ENCODE measurements at regions not wholly inside any gene's neighbourhood (a gene's known extent, or its start where the extent isn't known, plus 50 kb on each side); places are given as distances from the start of the nearest gene placed in this dataset.
"Not testable (repeated sequence)": the region's sequence is repeated elsewhere in the genome, so short reads cannot be mapped to it uniquely, and the experiment has no call there.

DNA sequence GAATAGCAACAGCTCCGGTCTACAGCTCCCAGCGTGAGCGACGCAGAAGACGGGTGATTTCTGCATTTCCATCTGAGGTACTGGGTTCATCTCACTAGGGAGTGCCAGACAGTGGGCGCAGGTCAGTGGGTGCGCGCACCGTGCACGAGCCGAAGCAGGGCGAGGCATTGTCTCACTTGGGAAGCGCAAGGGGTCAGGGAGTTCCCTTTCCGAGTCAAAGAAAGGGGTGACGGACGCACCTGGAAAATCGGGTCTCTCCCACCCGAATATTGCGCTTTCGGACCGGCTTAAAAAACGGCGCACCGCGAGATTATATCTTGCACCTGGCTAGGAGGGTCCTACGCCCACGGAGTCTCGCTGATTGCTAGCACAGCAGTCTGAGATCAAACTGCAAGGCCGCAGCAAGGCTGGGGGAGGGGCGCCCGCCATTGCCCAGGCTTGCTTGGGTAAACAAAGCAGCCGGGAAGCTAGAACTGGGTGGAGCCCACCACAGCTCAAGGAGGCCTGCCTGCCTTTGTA lies 442.3 kb upstream of the NFIA start:
- not testable (repeated sequence) for H3K9me3 ChIP-seq (ENCODE audit: control insufficient read depth in 2 of 2, insufficient read depth in 1 of 2, low read depth in 1 of 2, low read length in 1 of 2); H3K27ac ChIP-seq (ENCODE audit: low read depth in 1 of 3, low read length in 2 of 3); DNase-seq; H3K27me3 ChIP-seq (ENCODE audit: control insufficient read depth in 3 of 3, insufficient read depth in 3 of 3, low read length in 3 of 3); H3K36me3 ChIP-seq (ENCODE audit: control insufficient read depth in 3 of 3, insufficient read depth in 2 of 3, low read depth in 1 of 3, low read length in 3 of 3); H3K4me1 ChIP-seq (ENCODE audit: control insufficient read depth in 3 of 3, insufficient read depth in 2 of 3, low read depth in 1 of 3, low read length in 2 of 3); H3K4me3 ChIP-seq (ENCODE audit: low read depth in 1 of 3, low read length in 3 of 3); FAIRE-seq
- 73 to 89% (median 82%) methylated on average over 24 to 31 of the region's 32 CpGs for WGBS, 3 donors

DNA sequence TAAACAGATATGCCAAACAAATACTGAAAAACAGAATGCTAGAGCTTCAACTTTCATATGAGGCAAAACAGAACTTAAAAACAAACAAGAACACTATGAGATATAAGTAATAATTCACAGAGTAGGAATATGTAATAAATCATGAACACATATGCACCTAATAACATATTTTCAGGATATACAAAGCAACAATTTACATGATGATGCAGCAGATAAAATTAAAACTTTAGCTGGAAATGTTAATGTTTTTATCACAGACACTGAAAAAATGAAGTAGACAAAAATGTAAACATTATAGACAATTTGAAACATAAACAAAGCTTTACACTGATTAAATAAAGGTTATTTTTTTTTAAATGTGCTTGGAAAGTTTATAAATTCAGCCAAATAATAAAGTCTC lies 443.1 kb upstream of the NFIA start:
- Histone ChIP-seq H3K27ac (ENCODE audit: low read depth in 1 of 3, low read length in 2 of 3) (no peak overlapping the region), H3K27me3 (ENCODE audit: control insufficient read depth in 3 of 3, insufficient read depth in 3 of 3, low read length in 3 of 3) (no peaks in the 10 kb centered on the region), H3K36me3 (ENCODE audit: control insufficient read depth in 3 of 3, insufficient read depth in 2 of 3, low read depth in 1 of 3, low read length in 3 of 3) (no peaks in the 10 kb centered on the region), H3K9me3 (ENCODE audit: control insufficient read depth in 2 of 2, insufficient read depth in 1 of 2, low read depth in 1 of 2, low read length in 1 of 2) (no peaks in the 10 kb centered on the region), H3K4me3 (ENCODE audit: low read depth in 1 of 3, low read length in 3 of 3) (no peak overlapping the region), H3K4me1 (ENCODE audit: control insufficient read depth in 3 of 3, insufficient read depth in 2 of 3, low read depth in 1 of 3, low read length in 2 of 3) (no peaks in the 10 kb centered on the region)
- DNase-seq (no peak), FAIRE-seq (no peak)

DNA sequence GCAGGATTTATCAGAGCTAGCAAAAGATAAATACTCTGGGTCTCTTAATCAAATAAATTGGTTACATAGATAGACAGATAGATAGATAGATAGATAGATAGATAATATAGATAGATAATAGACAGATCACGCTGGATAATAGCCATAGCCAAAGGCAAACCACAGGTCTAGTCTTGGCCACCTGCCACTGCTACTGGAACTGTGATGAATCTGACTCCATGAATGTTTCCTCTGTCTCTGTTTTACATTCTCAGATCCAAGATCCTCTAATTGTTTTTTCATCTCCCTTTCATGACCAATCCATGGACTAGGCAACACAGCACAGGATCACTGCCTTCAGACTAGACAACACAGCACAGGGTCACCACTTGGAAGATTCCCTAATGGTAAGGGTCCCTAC lies 444.7 kb upstream of the NFIA start:
- no peak overlapping the region for H3K4me3 ChIP-seq (ENCODE audit: low read depth in 1 of 3, low read length in 3 of 3)
- DNase-seq (no peak), FAIRE-seq (no peak)
- no peaks in the 10 kb centered on the region for H3K4me1 ChIP-seq (ENCODE audit: control insufficient read depth in 3 of 3, insufficient read depth in 2 of 3, low read depth in 1 of 3, low read length in 2 of 3)
- no peaks in the 10 kb centered on the region for H3K36me3 ChIP-seq (ENCODE audit: control insufficient read depth in 3 of 3, insufficient read depth in 2 of 3, low read depth in 1 of 3, low read length in 3 of 3)
- WGBS, 3 donors = 45 to 74% (median 54%) methylated on average over 1 of the region's 1 CpG
- H3K9me3 ChIP-seq (ENCODE audit: control insufficient read depth in 2 of 2, insufficient read depth in 1 of 2, low read depth in 1 of 2, low read length in 1 of 2) = no peaks in the 10 kb centered on the region
- no peak overlapping the region for H3K27ac ChIP-seq (ENCODE audit: low read depth in 1 of 3, low read length in 2 of 3)
- H3K27me3 ChIP-seq (ENCODE audit: control insufficient read depth in 3 of 3, insufficient read depth in 3 of 3, low read length in 3 of 3) = no peaks in the 10 kb centered on the region

DNA sequence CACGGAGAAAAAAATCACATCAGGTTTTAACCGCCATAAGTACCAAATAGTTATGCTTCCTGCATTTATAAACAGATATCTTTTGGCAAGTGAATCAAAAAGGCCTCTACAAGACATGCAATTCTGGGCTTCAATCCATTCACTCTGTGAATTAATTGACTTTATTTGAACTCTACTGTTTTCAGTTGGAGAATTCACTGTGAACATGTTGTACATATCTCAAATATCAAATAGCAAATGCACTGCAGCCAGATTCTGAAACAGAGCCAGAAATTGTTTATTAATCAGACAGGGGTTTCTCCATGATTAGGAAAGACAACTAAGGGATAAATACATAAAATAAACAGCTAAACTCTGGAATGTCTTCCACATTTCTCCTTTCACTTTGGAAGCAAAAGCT lies 445.4 kb upstream of the NFIA start:
- FAIRE-seq (no peak), DNase-seq (no peak)
- no peaks in the 10 kb centered on the region for H3K4me1 ChIP-seq (ENCODE audit: control insufficient read depth in 3 of 3, insufficient read depth in 2 of 3, low read depth in 1 of 3, low read length in 2 of 3)
- H3K27ac ChIP-seq (ENCODE audit: low read depth in 1 of 3, low read length in 2 of 3) = no peak overlapping the region
- 65 to 91% (median 86%) methylated on average over 2 of the region's 2 CpGs for WGBS, 3 donors
- no peaks in the 10 kb centered on the region for H3K36me3 ChIP-seq (ENCODE audit: control insufficient read depth in 3 of 3, insufficient read depth in 2 of 3, low read depth in 1 of 3, low read length in 3 of 3)
- H3K27me3 ChIP-seq (ENCODE audit: control insufficient read depth in 3 of 3, insufficient read depth in 3 of 3, low read length in 3 of 3) = no peaks in the 10 kb centered on the region
- H3K4me3 ChIP-seq (ENCODE audit: low read depth in 1 of 3, low read length in 3 of 3) = no peak overlapping the region
- H3K9me3 ChIP-seq (ENCODE audit: control insufficient read depth in 2 of 2, insufficient read depth in 1 of 2, low read depth in 1 of 2, low read length in 1 of 2) = no peaks in the 10 kb centered on the region

DNA sequence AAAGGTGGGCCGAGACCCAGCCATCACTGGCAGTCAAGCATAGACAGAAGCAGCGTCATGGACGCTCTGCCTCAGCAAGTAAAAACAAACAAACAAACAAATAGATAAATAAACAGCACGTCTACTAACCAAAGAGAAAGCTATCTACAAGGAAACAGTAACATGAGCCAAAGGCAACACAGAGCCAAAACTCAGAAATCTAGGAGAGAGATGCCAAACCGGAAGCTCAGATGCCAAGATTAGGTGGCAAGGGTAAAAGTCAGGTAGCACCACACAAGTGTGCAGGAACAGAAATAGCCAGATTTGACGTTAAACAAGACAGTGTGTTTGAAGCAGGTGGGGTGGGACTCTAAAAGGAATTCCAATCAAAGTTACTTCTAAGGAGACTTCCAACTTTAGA lies 448.3 kb upstream of the NFIA start:
- H3K4me1 ChIP-seq (ENCODE audit: control insufficient read depth in 3 of 3, insufficient read depth in 2 of 3, low read depth in 1 of 3, low read length in 2 of 3) = no peaks in the 10 kb centered on the region
- WGBS, 3 donors = 42 to 68% (median 49%) methylated on average over 6 of the region's 6 CpGs

DNA sequence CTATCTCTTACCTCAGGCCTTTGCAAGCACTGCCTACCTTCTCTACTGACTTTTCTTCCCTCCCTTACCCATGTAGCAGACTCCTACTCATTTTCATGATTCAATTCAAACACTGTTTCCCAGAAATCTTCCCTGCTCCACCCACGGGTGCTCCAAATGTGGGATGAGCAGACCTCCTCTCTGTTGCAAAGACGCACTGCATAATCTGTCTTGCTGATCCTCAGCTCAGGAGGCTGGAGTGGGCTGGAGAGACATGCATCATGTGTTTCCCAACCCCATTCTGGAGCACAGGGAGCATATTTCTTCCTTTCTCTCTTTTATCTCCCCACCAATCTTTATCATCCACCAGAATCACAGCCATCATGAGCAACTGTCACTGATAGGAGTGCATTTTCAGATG lies 459.9 kb upstream of the NFIA start:
- H3K4me1 ChIP-seq (ENCODE audit: control insufficient read depth in 3 of 3, insufficient read depth in 2 of 3, low read depth in 1 of 3, low read length in 2 of 3) = no peaks in the 10 kb centered on the region
- WGBS, 3 donors = 71 to 88% (median 73%) methylated on average over 2 of the region's 2 CpGs
- FAIRE-seq (no peak), DNase-seq (no peak)
- H3K9me3 ChIP-seq (ENCODE audit: control insufficient read depth in 2 of 2, insufficient read depth in 1 of 2, low read depth in 1 of 2, low read length in 1 of 2) = no peaks in the 10 kb centered on the region
- no peak overlapping the region for H3K4me3 ChIP-seq (ENCODE audit: low read depth in 1 of 3, low read length in 3 of 3)
- no peaks in the 10 kb centered on the region for H3K36me3 ChIP-seq (ENCODE audit: control insufficient read depth in 3 of 3, insufficient read depth in 2 of 3, low read depth in 1 of 3, low read length in 3 of 3)
- no peaks in the 10 kb centered on the region for H3K27me3 ChIP-seq (ENCODE audit: control insufficient read depth in 3 of 3, insufficient read depth in 3 of 3, low read length in 3 of 3)
- no peak overlapping the region for H3K27ac ChIP-seq (ENCODE audit: low read depth in 1 of 3, low read length in 2 of 3)

More for the DNA sequence above, 448.3 kb upstream of the NFIA start:
- no peak overlapping the region for H3K4me3 ChIP-seq (ENCODE audit: low read depth in 1 of 3, low read length in 3 of 3)
- no peaks in the 10 kb centered on the region for H3K9me3 ChIP-seq (ENCODE audit: control insufficient read depth in 2 of 2, insufficient read depth in 1 of 2, low read depth in 1 of 2, low read length in 1 of 2)
- DNase-seq = no peak
- peaks cover 0 to 3% (median 0%) of the 10 kb centered on the region in 3 donors for H3K27me3 ChIP-seq (ENCODE audit: control insufficient read depth in 3 of 3, insufficient read depth in 3 of 3, low read length in 3 of 3)
- H3K36me3 ChIP-seq (ENCODE audit: control insufficient read depth in 3 of 3, insufficient read depth in 2 of 3, low read depth in 1 of 3, low read length in 3 of 3) = no peaks in the 10 kb centered on the region
- no peak overlapping the region for H3K27ac ChIP-seq (ENCODE audit: low read depth in 1 of 3, low read length in 2 of 3)
- no peak for FAIRE-seq

DNA sequence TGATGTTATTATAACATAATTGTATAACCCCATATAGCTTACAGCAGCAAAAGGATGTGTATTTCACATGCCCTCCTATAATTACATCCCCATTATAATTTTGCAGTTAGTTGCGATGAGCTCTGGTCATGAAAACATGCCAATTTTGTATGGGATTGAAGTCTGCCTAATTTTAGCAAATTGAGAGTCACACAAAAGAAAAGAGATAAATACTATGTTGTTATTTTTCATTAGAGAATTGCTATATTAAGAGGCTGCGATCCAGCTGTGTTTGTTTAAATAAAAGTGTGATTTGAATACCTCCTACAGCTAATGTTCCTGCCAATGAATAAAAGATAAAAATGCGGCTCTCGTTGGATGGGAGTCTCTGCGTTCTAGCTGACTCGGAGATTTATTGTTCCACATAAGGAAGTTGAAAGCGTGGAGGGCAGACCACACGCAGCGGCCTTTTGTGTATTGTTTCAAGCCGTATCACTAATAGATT lies 461.0 kb upstream of the NFIA start:
- H3K36me3 ChIP-seq (ENCODE audit: control insufficient read depth in 3 of 3, insufficient read depth in 2 of 3, low read depth in 1 of 3, low read length in 3 of 3) = no peaks in the 10 kb centered on the region
- H3K27ac ChIP-seq (ENCODE audit: low read depth in 1 of 3, low read length in 2 of 3) = no peak overlapping the region
- H3K4me1 ChIP-seq (ENCODE audit: control insufficient read depth in 3 of 3, insufficient read depth in 2 of 3, low read depth in 1 of 3, low read length in 2 of 3) = no peaks in the 10 kb centered on the region
- DNase-seq (no peak), FAIRE-seq (no peak)
- 30 to 36% (median 35%) methylated on average over 10 of the region's 10 CpGs for WGBS, 3 donors
- no peaks in the 10 kb centered on the region for H3K9me3 ChIP-seq (ENCODE audit: control insufficient read depth in 2 of 2, insufficient read depth in 1 of 2, low read depth in 1 of 2, low read length in 1 of 2)
- no peaks in the 10 kb centered on the region for H3K27me3 ChIP-seq (ENCODE audit: control insufficient read depth in 3 of 3, insufficient read depth in 3 of 3, low read length in 3 of 3)
- H3K4me3 ChIP-seq (ENCODE audit: low read depth in 1 of 3, low read length in 3 of 3) = no peak overlapping the region

DNA sequence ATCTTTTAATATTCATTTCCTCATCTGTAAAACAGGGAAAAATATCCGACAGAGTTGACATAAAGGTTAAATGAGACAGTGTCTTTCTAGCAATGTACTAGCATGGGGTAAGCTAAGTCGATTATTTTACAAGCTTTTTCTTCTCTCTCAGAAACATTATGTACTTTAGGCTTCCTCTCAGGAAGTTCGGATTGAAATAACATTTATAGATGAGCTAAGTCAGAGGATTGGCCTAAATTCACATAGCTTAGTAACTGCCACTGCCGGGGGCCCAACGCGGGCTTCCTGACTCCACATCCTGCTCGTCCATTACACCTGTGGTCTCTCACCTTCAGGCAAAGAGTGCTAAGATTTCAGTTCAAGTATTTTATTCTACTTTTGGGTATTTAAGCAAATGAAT lies 462.3 kb upstream of the NFIA start:
- 54 to 66% (median 66%) methylated on average over 7 of the region's 7 CpGs for WGBS, 3 donors
- FAIRE-seq = no peak

DNA sequence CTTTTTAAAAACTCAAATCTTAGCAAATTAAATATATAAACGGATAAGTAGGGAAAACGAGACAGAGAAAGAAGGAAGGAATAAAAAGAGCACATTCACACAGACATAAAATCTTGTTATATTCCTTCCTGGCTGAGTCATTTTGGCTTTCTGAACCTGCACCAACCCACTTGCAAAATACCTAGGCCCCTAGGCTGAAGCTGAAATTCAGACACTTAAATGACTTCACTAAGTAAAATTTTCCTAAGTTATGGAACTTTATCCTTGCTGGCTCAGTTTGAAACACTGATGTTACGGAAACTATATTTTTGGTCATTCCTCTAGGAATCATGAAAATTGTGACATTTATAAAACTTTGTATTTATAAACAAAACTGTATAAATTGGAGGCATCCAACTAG lies 462.8 kb upstream of the NFIA start:
- Histone ChIP-seq H3K9me3 (ENCODE audit: control insufficient read depth in 2 of 2, insufficient read depth in 1 of 2, low read depth in 1 of 2, low read length in 1 of 2) (no peaks in the 10 kb centered on the region), H3K4me1 (ENCODE audit: control insufficient read depth in 3 of 3, insufficient read depth in 2 of 3, low read depth in 1 of 3, low read length in 2 of 3) (no peaks in the 10 kb centered on the region), H3K36me3 (ENCODE audit: control insufficient read depth in 3 of 3, insufficient read depth in 2 of 3, low read depth in 1 of 3, low read length in 3 of 3) (no peaks in the 10 kb centered on the region), H3K27me3 (ENCODE audit: control insufficient read depth in 3 of 3, insufficient read depth in 3 of 3, low read length in 3 of 3) (no peaks in the 10 kb centered on the region), H3K4me3 (ENCODE audit: low read depth in 1 of 3, low read length in 3 of 3) (no peak overlapping the region), H3K27ac (ENCODE audit: low read depth in 1 of 3, low read length in 2 of 3) (no peak overlapping the region)
- FAIRE-seq (no peak), DNase-seq (no peak)
- 73 to 88% (median 79%) methylated on average over 3 of the region's 3 CpGs for WGBS, 3 donors

More for the DNA sequence above, 462.3 kb upstream of the NFIA start:
- no peak overlapping the region for H3K27ac ChIP-seq (ENCODE audit: low read depth in 1 of 3, low read length in 2 of 3)
- no peaks in the 10 kb centered on the region for H3K36me3 ChIP-seq (ENCODE audit: control insufficient read depth in 3 of 3, insufficient read depth in 2 of 3, low read depth in 1 of 3, low read length in 3 of 3)
- H3K4me1 ChIP-seq (ENCODE audit: control insufficient read depth in 3 of 3, insufficient read depth in 2 of 3, low read depth in 1 of 3, low read length in 2 of 3) = no peaks in the 10 kb centered on the region
- no peaks in the 10 kb centered on the region for H3K27me3 ChIP-seq (ENCODE audit: control insufficient read depth in 3 of 3, insufficient read depth in 3 of 3, low read length in 3 of 3)
- H3K4me3 ChIP-seq (ENCODE audit: low read depth in 1 of 3, low read length in 3 of 3) = no peak overlapping the region
- DNase-seq = no peak
- no peaks in the 10 kb centered on the region for H3K9me3 ChIP-seq (ENCODE audit: control insufficient read depth in 2 of 2, insufficient read depth in 1 of 2, low read depth in 1 of 2, low read length in 1 of 2)
